ENCODE measurements at regions not wholly inside any gene's neighbourhood (a gene's known extent, or its start where the extent isn't known, plus 50 kb on each side); places are given as distances from the start of the nearest gene placed in this dataset.

- Mint-ChIP-seq H3K27me3 (peaks cover 76% of the 10 kb centered on the region), H3K36me3 (ENCODE audit: low read depth) (peaks cover 4% of the 10 kb centered on the region), H3K27ac (no peak overlapping the region), H3K4me3 (no peak overlapping the region), H3K9me3 (no peaks in the 10 kb centered on the region), H3K4me1 (peaks cover 4% of the 10 kb centered on the region)
- ATAC-seq (replicated peaks): no peak
Observed at GRCh38 chr5:73300337-73301207, 127.6 kb downstream of the TMEM174 start.

GRCh38 chr5:73299665-73300336, 126.8 kb downstream of the TMEM174 start:
- peak overlapping the region; percentile 5 for H3K4me3 Mint-ChIP-seq

GRCh38 chr5:73298772-73299630, 126.0 kb downstream of the TMEM174 start:
- Mint-ChIP-seq H3K27me3 (peaks cover 76% of the 10 kb centered on the region), H3K4me1 (peaks cover 4% of the 10 kb centered on the region), H3K9me3 (no peaks in the 10 kb centered on the region), H3K36me3 (ENCODE audit: low read depth) (peaks cover 4% of the 10 kb centered on the region), H3K27ac (no peak overlapping the region), H3K4me3 (peak overlapping the region; percentile 5)
- no peak for ATAC-seq (replicated peaks)

More at GRCh38 chr5:73299665-73300336, 126.8 kb downstream of the TMEM174 start:
- H3K27me3 Mint-ChIP-seq: peaks cover 76% of the 10 kb centered on the region
- no peak overlapping the region for H3K27ac Mint-ChIP-seq
- peaks cover 4% of the 10 kb centered on the region for H3K4me1 Mint-ChIP-seq
- peaks cover 4% of the 10 kb centered on the region for H3K36me3 Mint-ChIP-seq (ENCODE audit: low read depth)
- no peak for ATAC-seq (replicated peaks)
- no peaks in the 10 kb centered on the region for H3K9me3 Mint-ChIP-seq

GRCh38 chr5:73298251-73298771, 125.3 kb downstream of the TMEM174 start:
- H3K9me3 Mint-ChIP-seq: no peaks in the 10 kb centered on the region
- peaks cover 4% of the 10 kb centered on the region for H3K36me3 Mint-ChIP-seq (ENCODE audit: low read depth)
- ATAC-seq (replicated peaks): no peak
- no peak overlapping the region for H3K4me3 Mint-ChIP-seq
- peaks cover 76% of the 10 kb centered on the region for H3K27me3 Mint-ChIP-seq
- peaks cover 4% of the 10 kb centered on the region for H3K4me1 Mint-ChIP-seq
- no peak overlapping the region for H3K27ac Mint-ChIP-seq

- Mint-ChIP-seq H3K27me3 (peaks cover 76% of the 10 kb centered on the region), H3K4me3 (no peak overlapping the region), H3K27ac (no peak overlapping the region), H3K4me1 (peaks cover 4% of the 10 kb centered on the region), H3K9me3 (no peaks in the 10 kb centered on the region), H3K36me3 (ENCODE audit: low read depth) (no peaks in the 10 kb centered on the region)
- no peak for ATAC-seq (replicated peaks)
Observed at GRCh38 chr5:73297430-73297829, 124.4 kb downstream of the TMEM174 start.

GRCh38 chr5:73296772-73297171, 123.8 kb downstream of the TMEM174 start:
- Mint-ChIP-seq H3K9me3 (no peaks in the 10 kb centered on the region), H3K27me3 (peaks cover 77% of the 10 kb centered on the region), H3K27ac (no peak overlapping the region), H3K4me1 (peaks cover 4% of the 10 kb centered on the region), H3K4me3 (no peak overlapping the region), H3K36me3 (ENCODE audit: low read depth) (no peaks in the 10 kb centered on the region)
- ATAC-seq (replicated peaks): no peak

- Mint-ChIP-seq H3K4me3 (no peak overlapping the region), H3K36me3 (ENCODE audit: low read depth) (no peaks in the 10 kb centered on the region), H3K27me3 (peaks cover 78% of the 10 kb centered on the region), H3K9me3 (no peaks in the 10 kb centered on the region), H3K4me1 (peaks cover 4% of the 10 kb centered on the region), H3K27ac (no peak overlapping the region)
- no peak for ATAC-seq (replicated peaks)
Observed at GRCh38 chr5:73295921-73296320, 122.9 kb downstream of the TMEM174 start.

- H3K36me3 Mint-ChIP-seq (ENCODE audit: low read depth): no peaks in the 10 kb centered on the region
- ATAC-seq (replicated peaks): no peak
- no peaks in the 10 kb centered on the region for H3K9me3 Mint-ChIP-seq
- no peak overlapping the region for H3K4me3 Mint-ChIP-seq
- H3K27me3 Mint-ChIP-seq: peaks cover 78% of the 10 kb centered on the region
- no peak overlapping the region for H3K27ac Mint-ChIP-seq
- peaks cover 4% of the 10 kb centered on the region for H3K4me1 Mint-ChIP-seq
Observed at GRCh38 chr5:73295447-73295846, 122.5 kb downstream of the TMEM174 start.

GRCh38 chr5:73292816-73293459, 119.9 kb downstream of the TMEM174 start:
- Mint-ChIP-seq H3K27me3 (peaks cover 78% of the 10 kb centered on the region), H3K4me3 (no peak overlapping the region), H3K27ac (no peak overlapping the region), H3K9me3 (no peaks in the 10 kb centered on the region), H3K36me3 (ENCODE audit: low read depth) (no peaks in the 10 kb centered on the region), H3K4me1 (no peaks in the 10 kb centered on the region)
- no peak for ATAC-seq (replicated peaks)

- Mint-ChIP-seq H3K4me3 (no peak overlapping the region), H3K27ac (no peak overlapping the region), H3K4me1 (no peaks in the 10 kb centered on the region), H3K36me3 (ENCODE audit: low read depth) (no peaks in the 10 kb centered on the region), H3K27me3 (peaks cover 72% of the 10 kb centered on the region), H3K9me3 (no peaks in the 10 kb centered on the region)
- no peak for ATAC-seq (replicated peaks)
Observed at GRCh38 chr5:73291873-73292272, 118.9 kb downstream of the TMEM174 start.

- ATAC-seq (replicated peaks): no peak
Observed at GRCh38 chr5:73290242-73290641, 117.2 kb downstream of the TMEM174 start.

GRCh38 chr5:73288803-73289720, 116.1 kb downstream of the TMEM174 start:
- H3K4me1 Mint-ChIP-seq: no peaks in the 10 kb centered on the region
- H3K27me3 Mint-ChIP-seq: peaks cover 59% of the 10 kb centered on the region
- ATAC-seq (replicated peaks): no peak
- H3K36me3 Mint-ChIP-seq (ENCODE audit: low read depth): no peaks in the 10 kb centered on the region
- H3K27ac Mint-ChIP-seq: no peak overlapping the region
- no peak overlapping the region for H3K4me3 Mint-ChIP-seq
- no peaks in the 10 kb centered on the region for H3K9me3 Mint-ChIP-seq

More at GRCh38 chr5:73290242-73290641, 117.2 kb downstream of the TMEM174 start:
- H3K36me3 Mint-ChIP-seq (ENCODE audit: low read depth): no peaks in the 10 kb centered on the region
- peaks cover 63% of the 10 kb centered on the region for H3K27me3 Mint-ChIP-seq
- no peaks in the 10 kb centered on the region for H3K9me3 Mint-ChIP-seq
- H3K4me1 Mint-ChIP-seq: no peaks in the 10 kb centered on the region
- H3K4me3 Mint-ChIP-seq: no peak overlapping the region
- no peak overlapping the region for H3K27ac Mint-ChIP-seq

- H3K4me1 Mint-ChIP-seq: no peaks in the 10 kb centered on the region
- H3K36me3 Mint-ChIP-seq (ENCODE audit: low read depth): no peaks in the 10 kb centered on the region
- H3K27ac Mint-ChIP-seq: no peak overlapping the region
- ATAC-seq (replicated peaks): no peak
- H3K9me3 Mint-ChIP-seq: no peaks in the 10 kb centered on the region
- no peak overlapping the region for H3K4me3 Mint-ChIP-seq
- peaks cover 60% of the 10 kb centered on the region for H3K27me3 Mint-ChIP-seq
Observed at GRCh38 chr5:73286896-73287295, 113.9 kb downstream of the TMEM174 start.

All from activated T-helper 17 cell treated with anti-CD3 and anti-CD28 coated beads, Interleukin-2, amount 50 U/mL, for 72 hours (primary cell).